IMR-90 (cell line): ENCODE measurements at regions not wholly inside any gene's neighbourhood (a gene's known extent, or its start where the extent isn't known, plus 50 kb on each side); places are given as distances from the start of the nearest gene placed in this dataset.

Experiments
- FOS ChIP-seq: fragments of 150-350 bp; IDR thresholded peaks from 2 replicates; pipeline ENCODE4 v1.6.1; 2016; ENCODE audit warnings: low read depth, low read length
- MXI1 ChIP-seq: IDR thresholded peaks from 2 replicates; pipeline ENCODE4 v1.6.1; 2012; ENCODE audit warnings: low read depth, mild to moderate bottlenecking, low read length, moderate library complexity, borderline replicate concordance
- POLR2A ChIP-seq: IDR thresholded peaks from 2 replicates; pipeline ENCODE4 v1.6.1; 2012; ENCODE audit warnings: mild to moderate bottlenecking, low read depth, low read length
- RAD21 ChIP-seq: IDR thresholded peaks from 2 replicates; pipeline ENCODE4 v1.6.1; 2012; ENCODE audit warnings: low read length, improper control_type of control experiment
- TF ChIP-seq, protein P1 (sequence below): conservative IDR thresholded peaks from 2 replicates; pipeline ENCODE4 v1.5.1; 2012; ENCODE audit warnings: mild to moderate bottlenecking, low read depth, low read length, improper control_type of control experiment
- TF ChIP-seq, protein P2 (sequence below): fragments of 150-350 bp; IDR thresholded peaks from 2 replicates; pipeline ENCODE4 v1.6.1; 2017; ENCODE audit warnings: mild to moderate bottlenecking, antibody characterized with exemption, low read length, low read depth

- TF ChIP-seq, protein P1, sequence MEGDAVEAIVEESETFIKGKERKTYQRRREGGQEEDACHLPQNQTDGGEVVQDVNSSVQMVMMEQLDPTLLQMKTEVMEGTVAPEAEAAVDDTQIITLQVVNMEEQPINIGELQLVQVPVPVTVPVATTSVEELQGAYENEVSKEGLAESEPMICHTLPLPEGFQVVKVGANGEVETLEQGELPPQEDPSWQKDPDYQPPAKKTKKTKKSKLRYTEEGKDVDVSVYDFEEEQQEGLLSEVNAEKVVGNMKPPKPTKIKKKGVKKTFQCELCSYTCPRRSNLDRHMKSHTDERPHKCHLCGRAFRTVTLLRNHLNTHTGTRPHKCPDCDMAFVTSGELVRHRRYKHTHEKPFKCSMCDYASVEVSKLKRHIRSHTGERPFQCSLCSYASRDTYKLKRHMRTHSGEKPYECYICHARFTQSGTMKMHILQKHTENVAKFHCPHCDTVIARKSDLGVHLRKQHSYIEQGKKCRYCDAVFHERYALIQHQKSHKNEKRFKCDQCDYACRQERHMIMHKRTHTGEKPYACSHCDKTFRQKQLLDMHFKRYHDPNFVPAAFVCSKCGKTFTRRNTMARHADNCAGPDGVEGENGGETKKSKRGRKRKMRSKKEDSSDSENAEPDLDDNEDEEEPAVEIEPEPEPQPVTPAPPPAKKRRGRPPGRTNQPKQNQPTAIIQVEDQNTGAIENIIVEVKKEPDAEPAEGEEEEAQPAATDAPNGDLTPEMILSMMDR = no peak
- no peak for TF ChIP-seq POLR2A
- no peak for TF ChIP-seq FOS
- TF ChIP-seq RAD21 = no peak
- no peak for TF ChIP-seq MXI1
- TF ChIP-seq, protein P2, sequence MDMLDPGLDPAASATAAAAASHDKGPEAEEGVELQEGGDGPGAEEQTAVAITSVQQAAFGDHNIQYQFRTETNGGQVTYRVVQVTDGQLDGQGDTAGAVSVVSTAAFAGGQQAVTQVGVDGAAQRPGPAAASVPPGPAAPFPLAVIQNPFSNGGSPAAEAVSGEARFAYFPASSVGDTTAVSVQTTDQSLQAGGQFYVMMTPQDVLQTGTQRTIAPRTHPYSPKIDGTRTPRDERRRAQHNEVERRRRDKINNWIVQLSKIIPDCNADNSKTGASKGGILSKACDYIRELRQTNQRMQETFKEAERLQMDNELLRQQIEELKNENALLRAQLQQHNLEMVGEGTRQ = no peak
These were observed 372.8 kb upstream of the PKN2 start for GRCh38 chr1:88311265-88311664.
